ENCODE measurements at regions not wholly inside any gene's neighbourhood (a gene's known extent, or its start where the extent isn't known, plus 50 kb on each side); places are given as distances from the start of the nearest gene placed in this dataset.
"Not testable (repeated sequence)": the region's sequence is repeated elsewhere in the genome, so short reads cannot be mapped to it uniquely, and the experiment has no call there.

DNA sequence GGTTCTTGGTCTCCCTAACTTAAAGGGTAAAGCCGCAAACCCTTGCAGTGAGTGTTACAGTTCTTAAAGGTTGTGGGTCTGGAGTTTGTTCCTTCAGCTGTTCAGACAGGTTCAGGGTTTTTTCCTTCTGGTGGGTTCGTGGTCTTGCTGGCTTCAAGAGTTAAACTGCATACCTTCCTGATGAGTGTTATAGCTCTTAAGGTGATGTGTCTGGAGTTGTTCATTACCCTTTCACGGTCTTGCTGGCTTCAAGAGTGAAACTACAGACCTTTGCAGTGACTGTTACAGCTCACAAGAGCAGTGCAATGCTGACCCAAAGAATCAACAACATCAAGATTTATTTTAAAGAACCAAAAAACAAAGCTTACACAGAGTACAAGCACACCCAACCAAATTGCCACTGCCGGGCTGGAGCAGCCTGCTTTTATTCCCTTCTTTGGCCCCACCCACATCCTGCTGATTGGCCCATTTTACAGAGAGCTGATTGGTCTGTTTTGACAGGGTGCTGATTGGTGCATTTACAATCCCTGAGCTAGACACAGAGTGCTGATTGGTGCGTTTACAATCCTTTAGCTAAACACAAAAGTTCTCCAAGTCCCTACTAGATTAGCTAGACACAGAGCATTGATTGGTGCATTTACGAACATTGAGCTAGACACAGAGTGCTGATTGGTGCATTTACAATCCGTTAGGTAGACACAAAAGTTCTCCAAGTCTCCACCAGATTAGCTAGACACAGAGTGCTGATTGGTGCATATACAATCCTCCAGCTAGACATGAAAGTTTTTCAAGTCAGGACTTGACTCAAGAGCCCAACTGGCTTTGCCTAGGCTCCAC, 121.2 kb upstream of the TMEM170B start:
- H3K27me3 ChIP-seq (ENCODE audit: control insufficient read depth in 2 of 2, insufficient read depth in 1 of 2, low read length in 1 of 2); H3K36me3 ChIP-seq (ENCODE audit: control insufficient read depth in 2 of 2, insufficient read depth in 2 of 2, low read length in 1 of 2); H3K9me3 ChIP-seq (ENCODE audit: control insufficient read depth in 2 of 2, insufficient read depth in 1 of 2, low read length in 1 of 2); H3K4me3 ChIP-seq (ENCODE audit: low read length in 2 of 2); DNase-seq (ENCODE audit: low read depth in 6 of 9, low spot score in 9 of 9); H3K4me1 ChIP-seq (ENCODE audit: control insufficient read depth in 2 of 2, insufficient read depth in 2 of 2, low read length in 2 of 2); H3K27ac ChIP-seq (ENCODE audit: low read depth in 1 of 2, low read length in 1 of 2): not testable (repeated sequence)
- 87% methylated on average over 7 of the region's 7 CpGs for WGBS

DNA sequence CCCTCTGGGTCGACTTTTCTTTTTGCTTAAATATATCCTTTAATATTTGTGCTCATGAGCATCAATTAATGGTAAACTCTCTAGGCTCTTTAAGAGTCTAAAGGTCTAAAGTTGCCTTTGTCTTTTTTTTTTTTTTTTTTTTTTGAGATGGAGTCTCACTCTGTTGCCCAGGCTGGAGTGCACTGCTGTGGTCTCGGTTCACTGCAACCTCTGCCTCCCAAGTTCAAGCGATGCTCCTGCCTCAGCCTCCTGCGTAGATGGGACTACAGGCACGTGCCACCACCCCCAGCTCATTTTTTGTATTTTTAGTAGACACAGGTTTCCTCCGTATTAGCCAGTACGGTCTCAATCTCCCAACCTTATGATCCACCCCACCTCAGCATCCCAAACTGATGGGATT, 122.0 kb upstream of the TMEM170B start:
- no peaks in the 10 kb centered on the region for H3K27me3 ChIP-seq (ENCODE audit: control insufficient read depth in 2 of 2, insufficient read depth in 1 of 2, low read length in 1 of 2)
- no peak overlapping the region for H3K27ac ChIP-seq (ENCODE audit: low read depth in 1 of 2, low read length in 1 of 2)
- H3K9me3 ChIP-seq (ENCODE audit: control insufficient read depth in 2 of 2, insufficient read depth in 1 of 2, low read length in 1 of 2): peaks cover 0 to 7% of the 10 kb centered on the region in 2 donors
- no peaks in the 10 kb centered on the region for H3K36me3 ChIP-seq (ENCODE audit: control insufficient read depth in 2 of 2, insufficient read depth in 2 of 2, low read length in 1 of 2)
- no peak overlapping the region for H3K4me3 ChIP-seq (ENCODE audit: low read length in 2 of 2)
- no peak for DNase-seq (ENCODE audit: low read depth in 6 of 9, low spot score in 9 of 9)
- WGBS: over 99% methylated on average over 7 of the region's 7 CpGs
- H3K4me1 ChIP-seq (ENCODE audit: control insufficient read depth in 2 of 2, insufficient read depth in 2 of 2, low read length in 2 of 2): no peaks in the 10 kb centered on the region

DNA sequence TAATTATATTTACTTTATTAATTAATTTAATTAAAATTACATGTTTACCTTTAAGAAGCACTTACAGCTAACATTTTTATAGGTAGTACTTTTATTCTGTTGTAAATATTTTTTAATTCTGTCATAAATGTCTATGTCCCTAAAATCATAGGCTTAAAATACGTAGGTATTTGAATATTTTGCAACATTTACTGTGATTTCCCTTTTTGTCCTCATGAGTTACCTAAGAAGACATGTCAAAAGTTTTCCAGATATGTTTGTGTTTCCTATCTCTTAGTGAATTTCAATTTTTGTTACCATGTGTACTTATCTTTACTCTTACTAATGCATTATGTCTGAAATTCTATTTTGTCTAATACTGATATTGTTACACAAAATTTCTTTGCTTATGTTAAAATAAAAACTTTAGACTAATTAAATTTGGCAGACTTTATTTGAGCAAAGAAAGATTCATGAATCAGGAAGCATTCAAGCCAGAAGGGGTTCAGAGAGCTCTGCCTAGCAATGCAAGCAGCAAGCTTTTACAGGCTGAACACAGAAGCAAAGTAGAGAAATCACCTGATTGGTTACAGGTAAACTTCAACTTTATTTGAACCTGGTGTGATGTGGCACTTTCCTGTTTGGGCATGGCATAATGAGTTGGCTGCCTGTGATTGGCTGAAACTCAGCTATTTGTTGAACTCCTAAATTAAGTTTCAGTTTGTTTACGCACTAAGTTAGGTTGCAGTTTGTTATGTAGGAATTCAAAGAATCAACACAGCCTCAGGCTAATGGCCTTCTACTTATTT, 123.2 kb upstream of the TMEM170B start:
- 97% methylated on average over 2 of the region's 2 CpGs for WGBS
- Histone ChIP-seq H3K4me3 (ENCODE audit: low read length in 2 of 2) (no peak overlapping the region), H3K9me3 (ENCODE audit: control insufficient read depth in 2 of 2, insufficient read depth in 1 of 2, low read length in 1 of 2) (peaks cover 0 to 3% of the 10 kb centered on the region in 2 donors), H3K36me3 (ENCODE audit: control insufficient read depth in 2 of 2, insufficient read depth in 2 of 2, low read length in 1 of 2) (no peaks in the 10 kb centered on the region), H3K4me1 (ENCODE audit: control insufficient read depth in 2 of 2, insufficient read depth in 2 of 2, low read length in 2 of 2) (no peaks in the 10 kb centered on the region), H3K27ac (ENCODE audit: low read depth in 1 of 2, low read length in 1 of 2) (no peak overlapping the region), H3K27me3 (ENCODE audit: control insufficient read depth in 2 of 2, insufficient read depth in 1 of 2, low read length in 1 of 2) (no peaks in the 10 kb centered on the region)
- DNase-seq (ENCODE audit: low read depth in 6 of 9, low spot score in 9 of 9): no peak

DNA sequence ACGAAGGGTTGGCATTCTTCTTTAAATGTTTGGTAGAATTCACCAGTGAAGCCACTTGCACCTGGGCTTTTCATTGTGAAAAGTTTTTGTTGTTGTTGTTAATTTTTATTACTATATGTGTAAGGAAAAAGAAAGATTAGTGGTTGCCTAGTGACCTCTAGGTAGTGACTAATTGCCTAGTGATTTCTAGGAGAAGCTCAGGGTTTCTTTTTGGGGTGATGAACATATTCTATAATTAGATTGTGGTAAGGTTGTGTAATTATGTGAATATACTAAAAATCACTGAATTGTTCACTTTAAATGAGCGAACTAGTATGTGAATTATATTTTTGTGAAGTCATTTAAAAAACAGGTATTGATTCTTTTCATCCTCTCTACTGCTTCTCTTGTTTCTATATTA, 123.8 kb upstream of the TMEM170B start:
- no peak for DNase-seq (ENCODE audit: low read depth in 6 of 9, low spot score in 9 of 9)
- Histone ChIP-seq H3K4me3 (ENCODE audit: low read length in 2 of 2) (no peak overlapping the region), H3K9me3 (ENCODE audit: control insufficient read depth in 2 of 2, insufficient read depth in 1 of 2, low read length in 1 of 2) (no peaks in the 10 kb centered on the region), H3K27me3 (ENCODE audit: control insufficient read depth in 2 of 2, insufficient read depth in 1 of 2, low read length in 1 of 2) (no peaks in the 10 kb centered on the region), H3K27ac (ENCODE audit: low read depth in 1 of 2, low read length in 1 of 2) (no peak overlapping the region), H3K36me3 (ENCODE audit: control insufficient read depth in 2 of 2, insufficient read depth in 2 of 2, low read length in 1 of 2) (no peaks in the 10 kb centered on the region), H3K4me1 (ENCODE audit: control insufficient read depth in 2 of 2, insufficient read depth in 2 of 2, low read length in 2 of 2) (no peaks in the 10 kb centered on the region)
- 72% methylated on average over 2 of the region's 2 CpGs for WGBS

DNA sequence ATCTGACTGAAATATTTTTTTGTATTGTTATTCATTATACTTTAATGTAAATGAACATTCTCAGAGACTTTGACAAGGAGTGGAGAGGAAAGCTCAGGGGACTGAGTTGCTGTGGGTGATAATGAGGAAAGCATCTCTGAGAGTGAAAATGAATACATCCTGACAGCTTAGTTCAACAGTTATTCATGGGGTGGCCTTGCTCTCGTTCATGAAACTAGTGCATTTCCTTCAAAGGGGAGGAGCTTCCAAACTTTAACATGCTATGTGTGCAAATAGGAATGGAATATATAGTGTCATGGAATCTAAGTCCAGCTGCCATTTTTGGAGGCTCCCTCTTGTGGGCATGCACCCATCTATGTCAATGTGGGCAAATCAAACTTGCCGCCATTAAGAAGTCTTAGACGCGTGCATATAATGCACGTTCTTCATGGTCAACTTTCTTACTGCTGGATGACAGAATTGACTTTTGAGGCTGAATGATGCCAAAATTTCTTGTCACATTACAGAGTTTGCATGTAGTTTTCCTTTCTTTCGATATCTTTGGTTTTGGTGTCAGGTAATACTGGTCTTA, 124.3 kb upstream of the TMEM170B start:
- Histone ChIP-seq H3K4me1 (ENCODE audit: control insufficient read depth in 2 of 2, insufficient read depth in 2 of 2, low read length in 2 of 2) (no peaks in the 10 kb centered on the region), H3K27me3 (ENCODE audit: control insufficient read depth in 2 of 2, insufficient read depth in 1 of 2, low read length in 1 of 2) (no peaks in the 10 kb centered on the region), H3K9me3 (ENCODE audit: control insufficient read depth in 2 of 2, insufficient read depth in 1 of 2, low read length in 1 of 2) (no peaks in the 10 kb centered on the region), H3K27ac (ENCODE audit: low read depth in 1 of 2, low read length in 1 of 2) (no peak overlapping the region), H3K4me3 (ENCODE audit: low read length in 2 of 2) (no peak overlapping the region), H3K36me3 (ENCODE audit: control insufficient read depth in 2 of 2, insufficient read depth in 2 of 2, low read length in 1 of 2) (no peaks in the 10 kb centered on the region)
- WGBS: 97% methylated on average over 6 of the region's 6 CpGs
- DNase-seq (ENCODE audit: low read depth in 6 of 9, low spot score in 9 of 9): no peak

DNA sequence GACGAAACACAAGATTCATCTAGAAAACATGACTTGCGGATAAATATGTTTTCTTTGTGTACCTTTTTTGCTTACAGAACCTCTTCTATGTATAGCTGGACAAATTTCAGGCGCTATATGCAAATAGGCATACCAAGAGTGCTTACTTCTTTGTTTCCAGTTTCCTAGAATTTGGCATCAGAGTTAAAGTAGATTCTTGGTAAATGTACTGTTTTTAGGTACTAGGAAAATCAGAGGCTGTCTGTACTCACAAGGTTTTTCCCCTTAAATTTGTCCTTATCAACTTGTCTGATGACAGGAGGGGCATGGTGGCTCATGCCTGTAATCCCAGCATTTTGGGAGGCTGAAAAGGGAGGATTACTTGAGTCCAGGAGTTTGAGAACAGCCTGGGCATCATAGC, 124.9 kb upstream of the TMEM170B start:
- H3K36me3 ChIP-seq (ENCODE audit: control insufficient read depth in 2 of 2, insufficient read depth in 2 of 2, low read length in 1 of 2): no peaks in the 10 kb centered on the region
- H3K4me1 ChIP-seq (ENCODE audit: control insufficient read depth in 2 of 2, insufficient read depth in 2 of 2, low read length in 2 of 2): no peaks in the 10 kb centered on the region
- H3K27ac ChIP-seq (ENCODE audit: low read depth in 1 of 2, low read length in 1 of 2): no peak overlapping the region
- no peaks in the 10 kb centered on the region for H3K27me3 ChIP-seq (ENCODE audit: control insufficient read depth in 2 of 2, insufficient read depth in 1 of 2, low read length in 1 of 2)
- no peaks in the 10 kb centered on the region for H3K9me3 ChIP-seq (ENCODE audit: control insufficient read depth in 2 of 2, insufficient read depth in 1 of 2, low read length in 1 of 2)
- DNase-seq (ENCODE audit: low read depth in 6 of 9, low spot score in 9 of 9): no peak
- H3K4me3 ChIP-seq (ENCODE audit: low read length in 2 of 2): no peak overlapping the region
- 97% methylated on average over 3 of the region's 3 CpGs for WGBS

DNA sequence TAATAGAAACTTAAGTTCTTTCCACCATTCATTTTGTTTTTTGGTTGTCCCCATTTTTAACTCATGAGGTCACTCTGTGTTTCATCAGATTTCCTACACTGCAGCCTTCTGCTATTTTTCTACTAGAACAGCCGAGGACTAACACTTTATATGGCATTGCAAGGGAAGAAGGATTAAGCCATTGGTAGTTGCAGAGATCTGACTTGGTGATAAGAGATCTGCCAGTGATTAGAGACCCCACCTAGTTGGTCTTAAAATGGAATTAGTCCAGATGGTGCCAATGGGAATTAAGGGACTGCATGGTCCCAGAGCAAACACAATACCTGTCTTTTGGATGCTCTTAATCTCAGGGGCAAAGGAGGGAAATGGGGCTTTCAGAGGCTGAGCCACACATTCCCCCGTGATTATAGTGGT, 125.5 kb upstream of the TMEM170B start:
- Histone ChIP-seq H3K4me3 (ENCODE audit: low read length in 2 of 2) (no peak overlapping the region), H3K9me3 (ENCODE audit: control insufficient read depth in 2 of 2, insufficient read depth in 1 of 2, low read length in 1 of 2) (no peaks in the 10 kb centered on the region), H3K27me3 (ENCODE audit: control insufficient read depth in 2 of 2, insufficient read depth in 1 of 2, low read length in 1 of 2) (no peaks in the 10 kb centered on the region), H3K36me3 (ENCODE audit: control insufficient read depth in 2 of 2, insufficient read depth in 2 of 2, low read length in 1 of 2) (no peaks in the 10 kb centered on the region), H3K27ac (ENCODE audit: low read depth in 1 of 2, low read length in 1 of 2) (no peak overlapping the region), H3K4me1 (ENCODE audit: control insufficient read depth in 2 of 2, insufficient read depth in 2 of 2, low read length in 2 of 2) (no peaks in the 10 kb centered on the region)
- WGBS: 69% methylated on average over 2 of the region's 2 CpGs
- DNase-seq (ENCODE audit: low read depth in 6 of 9, low spot score in 9 of 9): no peak

DNA sequence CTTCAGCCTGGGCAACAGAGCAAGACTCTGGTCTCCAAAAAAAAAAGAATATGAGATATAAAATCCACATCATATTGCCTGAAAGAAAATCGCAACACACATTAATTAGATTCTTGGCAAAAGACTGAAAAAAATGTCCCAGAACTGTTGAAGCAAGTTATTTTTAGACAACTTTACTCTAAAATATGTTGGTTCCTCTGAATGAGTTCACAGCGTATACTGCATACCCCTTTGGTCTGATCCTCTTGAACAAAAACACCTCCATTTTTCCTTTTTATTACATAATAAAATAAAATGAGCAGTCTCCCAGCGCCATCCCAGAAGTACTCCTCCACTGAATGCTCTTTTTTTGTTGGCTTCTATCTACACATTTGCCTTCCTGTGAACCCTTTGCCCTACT, 126.0 kb upstream of the TMEM170B start:
- Histone ChIP-seq H3K4me1 (ENCODE audit: control insufficient read depth in 2 of 2, insufficient read depth in 2 of 2, low read length in 2 of 2) (no peaks in the 10 kb centered on the region), H3K4me3 (ENCODE audit: low read length in 2 of 2) (no peak overlapping the region), H3K9me3 (ENCODE audit: control insufficient read depth in 2 of 2, insufficient read depth in 1 of 2, low read length in 1 of 2) (no peaks in the 10 kb centered on the region), H3K27ac (ENCODE audit: low read depth in 1 of 2, low read length in 1 of 2) (no peak overlapping the region), H3K36me3 (ENCODE audit: control insufficient read depth in 2 of 2, insufficient read depth in 2 of 2, low read length in 1 of 2) (no peaks in the 10 kb centered on the region), H3K27me3 (ENCODE audit: control insufficient read depth in 2 of 2, insufficient read depth in 1 of 2, low read length in 1 of 2) (no peaks in the 10 kb centered on the region)
- 96% methylated on average over 3 of the region's 3 CpGs for WGBS
- no peak for DNase-seq (ENCODE audit: low read depth in 6 of 9, low spot score in 9 of 9)

All from thymus (tissue), 11 donors.